ENCODE measurements at regions not wholly inside any gene's neighbourhood (a gene's known extent, or its start where the extent isn't known, plus 50 kb on each side); places are given as distances from the start of the nearest gene placed in this dataset.

DNA sequence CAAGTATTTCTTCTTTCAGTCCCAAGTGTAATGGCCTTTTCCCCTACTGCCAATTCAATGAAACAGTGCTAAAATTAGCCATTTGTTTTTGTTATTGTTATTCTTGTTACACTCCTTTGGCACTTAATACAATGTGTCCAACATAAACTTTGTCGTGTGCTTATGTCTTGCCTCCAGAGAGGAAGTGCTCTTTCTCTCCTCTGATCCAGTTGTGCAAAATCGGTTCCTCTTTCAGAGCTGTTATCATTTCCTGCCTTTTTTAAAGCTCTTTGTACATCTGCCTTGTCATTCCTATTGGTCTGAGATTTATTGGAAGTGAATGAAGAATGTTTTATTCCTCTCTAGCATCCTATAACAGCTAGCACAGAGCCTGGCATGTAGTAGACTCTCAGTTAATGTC, 623.2 kb upstream of the ID2 start:
- Histone ChIP-seq H3K4me3 (no peak overlapping the region), H3K27me3 (no peaks in the 10 kb centered on the region), H3K36me3 (no peaks in the 10 kb centered on the region), H3K9me3 (no peaks in the 10 kb centered on the region), H3K4me1 (no peaks in the 10 kb centered on the region), H3K27ac (no peak overlapping the region)
- TF ChIP-seq, protein P1, sequence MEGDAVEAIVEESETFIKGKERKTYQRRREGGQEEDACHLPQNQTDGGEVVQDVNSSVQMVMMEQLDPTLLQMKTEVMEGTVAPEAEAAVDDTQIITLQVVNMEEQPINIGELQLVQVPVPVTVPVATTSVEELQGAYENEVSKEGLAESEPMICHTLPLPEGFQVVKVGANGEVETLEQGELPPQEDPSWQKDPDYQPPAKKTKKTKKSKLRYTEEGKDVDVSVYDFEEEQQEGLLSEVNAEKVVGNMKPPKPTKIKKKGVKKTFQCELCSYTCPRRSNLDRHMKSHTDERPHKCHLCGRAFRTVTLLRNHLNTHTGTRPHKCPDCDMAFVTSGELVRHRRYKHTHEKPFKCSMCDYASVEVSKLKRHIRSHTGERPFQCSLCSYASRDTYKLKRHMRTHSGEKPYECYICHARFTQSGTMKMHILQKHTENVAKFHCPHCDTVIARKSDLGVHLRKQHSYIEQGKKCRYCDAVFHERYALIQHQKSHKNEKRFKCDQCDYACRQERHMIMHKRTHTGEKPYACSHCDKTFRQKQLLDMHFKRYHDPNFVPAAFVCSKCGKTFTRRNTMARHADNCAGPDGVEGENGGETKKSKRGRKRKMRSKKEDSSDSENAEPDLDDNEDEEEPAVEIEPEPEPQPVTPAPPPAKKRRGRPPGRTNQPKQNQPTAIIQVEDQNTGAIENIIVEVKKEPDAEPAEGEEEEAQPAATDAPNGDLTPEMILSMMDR (IDR thresholded peaks at IDR 0.05), result no peak
- no peak for DNase-seq (ENCODE audit: low spot score)

DNA sequence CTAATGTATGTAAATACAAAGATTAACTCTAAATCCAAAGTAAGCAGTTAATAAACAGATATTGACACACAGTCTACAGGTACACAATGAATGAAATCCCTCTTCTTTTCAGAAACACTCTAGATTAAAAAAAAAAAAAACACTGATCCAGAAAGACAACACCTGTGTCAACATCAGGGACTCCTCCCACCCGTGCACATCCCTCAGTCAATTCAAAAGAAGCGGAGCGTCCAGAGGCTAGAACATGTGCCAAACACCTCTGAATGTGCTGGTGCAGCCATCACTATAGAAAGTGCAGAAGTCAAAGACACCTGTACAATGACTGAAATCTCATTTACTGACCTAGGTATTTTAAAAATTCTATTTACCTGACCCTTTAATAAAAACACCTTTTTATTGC, 622.6 kb upstream of the ID2 start:
- no peaks in the 10 kb centered on the region for H3K9me3 ChIP-seq
- DNase-seq (ENCODE audit: low spot score), result no peak
- TF ChIP-seq, protein P1 (IDR thresholded peaks at IDR 0.05), result no peak
- no peak overlapping the region for H3K27ac ChIP-seq
- no peaks in the 10 kb centered on the region for H3K4me1 ChIP-seq
- H3K4me3 ChIP-seq, result no peak overlapping the region
- H3K27me3 ChIP-seq, result no peaks in the 10 kb centered on the region
- no peaks in the 10 kb centered on the region for H3K36me3 ChIP-seq

DNA sequence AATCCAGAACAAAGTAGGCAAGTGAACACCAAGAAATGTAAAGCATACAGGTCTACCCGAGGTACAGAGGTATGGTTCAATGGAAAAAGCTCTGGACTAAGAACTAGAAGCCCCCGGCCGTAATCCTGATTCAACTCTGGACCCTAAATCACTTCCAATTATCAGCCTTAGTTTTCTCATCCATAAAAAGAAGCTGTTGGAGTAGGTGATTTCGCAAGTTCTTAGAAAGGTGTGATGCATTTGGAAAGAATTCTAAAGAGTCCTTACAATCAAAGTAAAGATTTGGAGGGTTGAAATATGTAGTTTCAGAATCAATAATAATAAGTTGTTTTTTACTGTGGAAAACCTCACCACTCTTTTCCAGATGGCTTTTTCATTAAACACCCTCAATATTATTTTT, 622.1 kb upstream of the ID2 start:
- Histone ChIP-seq H3K36me3 (no peaks in the 10 kb centered on the region), H3K27ac (no peak overlapping the region), H3K9me3 (no peaks in the 10 kb centered on the region), H3K4me3 (no peak overlapping the region), H3K27me3 (no peaks in the 10 kb centered on the region), H3K4me1 (no peaks in the 10 kb centered on the region)
- DNase-seq (ENCODE audit: low spot score), result no peak
- TF ChIP-seq, protein P1 (IDR thresholded peaks at IDR 0.05), result no peak

DNA sequence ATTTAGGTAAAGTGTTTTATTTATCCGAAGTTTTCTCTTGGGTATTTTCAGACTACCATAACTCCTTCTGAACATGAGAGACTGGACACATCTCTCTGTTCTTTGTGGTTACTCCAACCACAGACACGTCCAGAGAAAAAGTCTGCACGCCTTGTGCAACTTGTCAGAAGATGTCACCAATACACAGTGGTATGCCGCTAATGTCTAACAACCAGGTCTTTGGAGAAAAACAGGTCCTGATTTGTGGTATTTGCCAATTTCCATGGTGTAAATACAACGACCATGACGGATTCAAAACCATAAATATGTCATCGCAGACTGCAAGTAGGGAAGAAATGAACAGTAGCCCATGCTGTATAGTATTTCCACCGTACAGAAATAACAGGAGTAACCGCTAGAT, 620.6 kb upstream of the ID2 start:
- H3K27me3 ChIP-seq, result no peaks in the 10 kb centered on the region
- H3K27ac ChIP-seq, result no peak overlapping the region
- H3K9me3 ChIP-seq, result no peaks in the 10 kb centered on the region
- no peak for DNase-seq (ENCODE audit: low spot score)
- H3K4me3 ChIP-seq, result no peak overlapping the region
- H3K36me3 ChIP-seq, result no peaks in the 10 kb centered on the region
- TF ChIP-seq, protein P1 (IDR thresholded peaks at IDR 0.05), result no peak
- no peaks in the 10 kb centered on the region for H3K4me1 ChIP-seq

DNA sequence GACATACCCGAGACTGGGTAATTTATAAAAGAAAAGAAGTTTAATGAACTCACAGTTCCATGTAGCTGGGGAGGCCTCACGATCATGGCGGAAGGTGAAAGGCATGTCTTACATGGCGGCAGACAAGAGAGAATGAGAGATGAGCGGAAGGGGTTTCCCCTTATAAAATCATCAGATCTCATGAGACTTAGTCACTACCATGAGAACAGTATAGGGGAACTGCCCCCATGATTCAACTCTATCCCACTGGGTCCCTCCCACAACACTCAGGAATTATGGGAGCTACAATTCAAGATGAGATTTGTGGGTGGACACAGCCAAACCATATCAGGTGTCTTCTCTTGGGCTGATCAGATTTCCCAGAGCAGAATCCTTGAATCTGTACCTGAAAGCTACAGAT, 617.3 kb upstream of the ID2 start:
- Histone ChIP-seq H3K27me3 (no peaks in the 10 kb centered on the region), H3K36me3 (no peaks in the 10 kb centered on the region), H3K9me3 (no peaks in the 10 kb centered on the region), H3K4me1 (no peaks in the 10 kb centered on the region), H3K27ac (no peak overlapping the region), H3K4me3 (no peak overlapping the region)
- TF ChIP-seq, protein P1 (IDR thresholded peaks at IDR 0.05), result no peak
- DNase-seq (ENCODE audit: low spot score), result no peak

DNA sequence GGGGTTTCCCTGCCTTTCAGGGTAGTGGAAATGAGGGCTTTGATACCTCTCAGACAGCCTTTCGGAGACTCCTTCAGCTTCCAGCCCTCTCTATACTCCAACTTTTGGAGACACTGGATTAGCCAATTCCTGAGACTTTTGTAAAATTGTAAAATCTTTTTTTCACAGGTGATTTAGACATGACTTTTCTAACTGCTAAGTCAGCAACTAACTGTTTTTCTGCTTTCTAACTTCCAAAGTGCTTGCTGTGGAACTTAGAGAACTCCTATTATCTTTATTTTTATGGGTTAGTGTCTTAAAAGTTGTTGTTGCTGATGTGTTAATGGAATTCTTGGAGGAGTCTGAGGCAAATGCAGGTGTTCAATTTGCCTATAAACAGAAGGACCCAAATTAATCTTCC, 616.7 kb upstream of the ID2 start:
- Histone ChIP-seq H3K9me3 (no peaks in the 10 kb centered on the region), H3K27ac (no peak overlapping the region), H3K27me3 (no peaks in the 10 kb centered on the region), H3K36me3 (no peaks in the 10 kb centered on the region), H3K4me1 (no peaks in the 10 kb centered on the region), H3K4me3 (no peak overlapping the region)
- TF ChIP-seq, protein P1 (IDR thresholded peaks at IDR 0.05), result no peak
- DNase-seq (ENCODE audit: low spot score), result no peak

Measured in right atrium auricular region (tissue), 2 donors.